GM18502 (cell line): ENCODE measurements at regions not wholly inside any gene's neighbourhood (a gene's known extent, or its start where the extent isn't known, plus 50 kb on each side); places are given as distances from the start of the nearest gene placed in this dataset.
"Not testable (repeated sequence)": the region's sequence is repeated elsewhere in the genome, so short reads cannot be mapped to it uniquely, and the experiment has no call there.

Experiments
- ATAC-seq: cut with Tn5 transposase; IDR thresholded peaks from one replicate; pipeline ENCODE4 v1.9.1; 2021; ENCODE audit warnings: mild to moderate bottlenecking; ENCODE audit not compliant: unreplicated experiment, poor library complexity

DNA sequence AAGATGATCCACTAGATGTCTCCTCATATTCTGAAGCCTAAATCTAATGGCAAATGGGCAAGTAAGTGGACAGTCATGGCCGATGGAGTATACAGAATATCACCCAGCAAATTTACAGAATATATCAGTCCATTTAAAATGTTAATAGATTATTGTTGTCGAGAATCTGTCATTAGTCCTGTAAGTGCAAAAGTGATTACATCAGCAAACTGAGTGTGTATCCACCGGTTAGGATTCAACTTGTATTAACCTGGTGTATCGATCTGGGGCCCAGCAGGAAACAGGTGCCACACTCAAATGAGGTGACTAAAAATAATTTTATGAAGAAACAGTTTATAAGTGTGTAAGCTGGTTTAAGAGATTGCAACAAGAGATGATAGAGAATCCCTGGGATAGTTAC is 367.9 kb upstream of the FAM47C start:
- no peak for ATAC-seq

DNA sequence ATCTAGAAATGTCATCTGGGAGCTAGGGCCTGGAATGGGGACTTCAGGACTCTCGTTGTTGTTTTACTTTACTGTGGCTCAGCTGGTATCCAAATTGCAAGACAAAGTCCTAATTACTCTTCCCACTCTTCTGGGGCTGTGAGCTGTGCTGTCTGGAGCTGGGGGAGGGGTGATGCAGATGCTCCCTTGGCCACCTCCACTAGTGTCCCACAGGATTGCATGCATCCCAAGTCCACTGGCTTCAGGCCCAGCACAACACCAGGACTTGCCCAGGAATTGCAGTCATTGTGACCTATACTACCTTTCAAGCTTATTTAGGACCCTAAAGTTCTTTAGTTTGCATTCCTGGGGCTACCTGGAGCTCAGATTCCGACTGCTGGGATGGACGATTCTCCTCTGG is 366.1 kb upstream of the FAM47C start:
- no peak for ATAC-seq

DNA sequence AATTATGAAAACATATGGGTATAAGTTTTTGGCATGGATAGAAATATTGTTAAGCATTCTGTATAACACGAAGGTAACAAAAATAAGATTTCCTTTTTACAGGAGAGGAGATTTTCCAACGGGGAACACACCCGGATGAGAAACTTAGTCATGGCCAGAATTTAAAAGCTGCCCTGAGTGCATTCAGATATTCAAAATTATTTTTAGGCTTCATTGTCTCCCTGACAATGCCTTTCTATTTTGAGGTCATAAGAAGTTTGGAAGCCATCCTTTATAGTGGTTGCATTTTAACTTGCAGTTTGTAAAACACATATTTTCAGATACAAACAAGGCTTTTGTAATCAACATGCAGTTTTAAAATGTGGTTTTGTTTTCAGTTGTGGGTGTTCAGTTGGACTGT is 357.5 kb upstream of the FAM47C start:
- no peak for ATAC-seq

DNA sequence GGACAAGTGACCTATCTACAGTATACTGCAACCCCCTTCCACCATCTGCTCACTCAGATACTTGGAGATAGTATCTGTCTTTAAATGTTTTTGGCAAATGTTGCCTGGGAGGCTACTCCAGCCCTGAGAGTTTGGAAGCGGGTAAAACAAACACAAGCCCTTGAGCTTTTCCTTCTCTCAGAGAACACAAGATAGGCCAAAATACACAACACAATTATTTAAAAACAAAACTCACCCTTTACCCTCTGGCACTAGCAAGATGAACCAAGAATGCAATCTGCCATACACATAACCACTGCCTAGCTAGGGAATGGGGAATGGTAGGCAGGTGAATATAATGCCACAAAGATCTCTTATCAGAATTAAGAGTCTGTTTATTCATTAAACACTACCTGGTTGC is 324.7 kb upstream of the FAM47C start:
- no peak for ATAC-seq

DNA sequence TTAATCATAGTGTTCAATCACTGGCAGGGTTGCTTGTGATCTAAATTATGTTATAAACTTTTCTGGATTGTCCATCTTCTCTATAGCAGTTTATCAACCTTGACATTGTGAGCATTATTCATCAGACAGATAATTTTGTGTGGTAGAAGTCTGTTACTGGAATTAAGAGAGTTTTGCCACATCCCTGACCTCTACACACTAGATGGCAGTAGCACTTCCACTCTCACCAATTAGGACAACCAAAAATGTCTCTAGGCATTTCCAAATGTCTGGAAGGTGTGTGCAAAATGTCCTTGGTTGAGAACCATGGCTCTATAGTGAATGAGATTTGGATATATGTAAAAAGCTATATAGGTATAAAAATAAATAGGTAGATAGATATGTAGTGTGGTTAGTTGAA is 324.1 kb upstream of the FAM47C start:
- no peak for ATAC-seq

DNA sequence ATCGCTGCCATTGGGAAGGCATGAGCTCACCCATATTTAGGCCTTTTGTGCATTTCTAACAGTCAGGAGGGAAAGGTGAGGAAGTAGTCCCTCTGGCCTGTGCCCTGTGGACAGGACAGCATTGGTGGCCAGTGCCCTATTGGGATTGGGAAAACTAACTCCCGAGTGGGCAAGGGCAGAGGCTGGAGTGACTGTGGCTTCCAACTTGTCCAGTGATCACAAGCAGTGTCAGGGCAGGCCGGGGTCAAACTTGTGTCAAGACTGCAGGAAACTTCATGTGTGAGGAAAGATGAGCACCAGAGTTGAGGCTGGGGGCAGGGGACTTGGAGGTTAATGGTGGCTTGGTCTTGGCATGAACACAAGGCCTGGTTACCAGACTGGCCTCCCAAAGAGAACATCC is 286.2 kb upstream of the FAM47C start:
- no peak for ATAC-seq

DNA sequence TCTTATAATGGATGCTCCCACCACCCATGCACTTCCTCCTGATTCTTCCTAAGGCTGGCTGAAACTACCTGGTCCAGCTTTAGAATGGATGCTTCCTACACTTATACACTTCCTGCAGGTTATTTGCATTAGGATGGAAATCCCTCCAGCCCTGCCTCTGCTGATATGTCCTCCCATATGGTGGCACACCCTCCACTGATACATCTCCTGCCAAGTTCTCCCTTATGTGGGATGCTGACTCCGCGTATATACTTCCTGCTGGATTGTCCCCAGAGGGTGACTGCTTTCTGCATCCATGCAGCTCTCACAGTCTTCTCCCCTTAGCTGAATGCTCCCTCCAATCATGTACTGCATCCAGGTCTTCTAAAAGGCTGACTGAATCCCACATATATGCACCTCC is 254.6 kb upstream of the FAM47C start:
- ATAC-seq = no peak

DNA sequence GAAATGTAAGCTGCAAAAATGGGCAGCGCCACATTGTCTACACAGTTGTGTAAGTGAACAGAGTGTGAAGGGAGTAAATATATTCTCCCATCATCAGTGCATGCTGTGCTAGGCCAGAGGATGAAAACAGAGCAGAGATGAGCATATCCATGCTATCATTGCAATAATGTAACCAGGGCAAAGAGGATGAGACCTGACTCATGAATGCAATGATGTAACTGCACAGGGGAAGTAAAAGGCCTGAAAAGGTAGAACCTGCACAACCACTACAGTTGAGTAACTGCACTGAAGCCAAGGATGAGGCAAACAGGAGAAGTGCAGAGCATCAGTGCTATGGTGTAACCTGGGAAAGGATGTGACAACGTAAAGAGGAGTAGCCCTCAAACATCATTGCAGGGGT is 220.4 kb upstream of the FAM47C start:
- no peak for ATAC-seq

DNA sequence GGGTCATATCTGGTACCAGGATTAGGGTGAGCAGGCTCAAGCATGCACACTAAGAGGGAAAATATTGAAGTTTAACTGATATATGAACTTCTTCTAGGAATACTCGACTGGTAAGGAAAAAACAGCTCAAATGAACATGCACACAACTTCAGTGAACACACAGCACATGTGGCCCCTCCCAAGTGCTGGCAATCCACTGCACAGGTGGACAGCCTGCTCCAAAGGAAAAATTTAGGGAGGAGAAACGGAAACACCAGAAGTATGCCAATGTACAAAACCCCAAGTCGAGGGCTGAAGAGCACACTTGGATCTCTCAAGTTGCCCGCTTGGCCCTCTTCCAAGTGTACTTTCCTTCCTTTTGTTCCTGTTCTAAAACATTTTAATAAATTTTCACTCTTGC is 205.0 kb upstream of the FAM47C start:
- ATAC-seq = no peak

DNA sequence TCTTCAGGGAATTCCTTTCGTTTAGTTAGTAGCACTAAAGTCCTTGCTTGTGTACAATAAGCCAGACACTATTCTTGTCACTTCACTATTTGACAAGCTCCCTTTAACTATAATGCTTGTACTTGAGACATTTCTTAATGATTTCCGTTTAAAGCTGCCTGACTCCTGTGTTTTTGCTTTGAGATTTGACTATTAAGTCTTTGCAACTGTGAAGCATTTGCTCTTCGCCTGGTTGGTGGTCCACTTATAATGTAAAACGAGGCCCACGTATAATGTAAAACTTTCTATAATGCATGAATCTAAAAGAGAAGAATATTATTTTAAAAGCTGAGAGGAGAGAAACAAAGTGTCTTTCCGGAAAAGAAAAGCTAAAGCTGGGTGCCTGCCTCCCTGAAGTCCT is 204.1 kb upstream of the FAM47C start:
- ATAC-seq = no peak

DNA sequence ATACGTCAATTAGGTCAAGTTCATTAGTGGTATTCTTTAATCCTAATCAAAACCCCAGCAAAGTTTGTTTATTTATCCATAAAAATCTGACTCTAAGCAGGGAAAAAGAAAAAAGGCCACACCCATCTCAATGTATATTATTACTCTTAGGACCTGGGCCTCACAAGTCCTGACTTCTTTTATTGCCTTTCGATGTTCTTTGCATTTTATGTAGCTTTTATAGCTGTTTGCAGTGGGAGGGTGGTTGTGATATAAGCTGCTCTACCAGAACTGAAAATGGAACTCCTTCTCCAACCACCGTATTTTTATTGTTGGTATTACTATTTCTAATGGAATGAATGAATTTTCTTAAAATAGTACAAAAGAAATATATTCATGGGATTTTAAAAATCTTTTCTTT is 163.3 kb upstream of the FAM47C start:
- no peak for ATAC-seq

DNA sequence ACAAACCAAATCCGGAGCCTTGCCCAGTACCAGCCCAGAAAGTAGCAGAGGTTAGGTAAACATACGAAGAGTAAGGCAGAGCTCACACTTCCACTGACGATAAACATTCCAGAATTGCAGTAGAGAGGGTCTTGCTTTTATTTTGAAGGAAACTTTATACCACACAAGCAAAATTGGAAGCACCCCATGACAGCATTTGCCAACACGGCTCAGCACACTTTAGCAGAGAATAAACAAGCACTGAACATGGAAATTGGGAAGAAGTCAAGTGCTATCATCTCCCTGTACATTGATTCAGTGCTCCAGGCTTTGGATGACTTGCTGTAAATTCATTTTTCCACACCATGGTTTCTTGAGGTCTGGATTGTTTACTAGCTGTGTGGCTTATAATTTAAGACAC is 160.7 kb upstream of the FAM47C start:
- no peak for ATAC-seq

DNA sequence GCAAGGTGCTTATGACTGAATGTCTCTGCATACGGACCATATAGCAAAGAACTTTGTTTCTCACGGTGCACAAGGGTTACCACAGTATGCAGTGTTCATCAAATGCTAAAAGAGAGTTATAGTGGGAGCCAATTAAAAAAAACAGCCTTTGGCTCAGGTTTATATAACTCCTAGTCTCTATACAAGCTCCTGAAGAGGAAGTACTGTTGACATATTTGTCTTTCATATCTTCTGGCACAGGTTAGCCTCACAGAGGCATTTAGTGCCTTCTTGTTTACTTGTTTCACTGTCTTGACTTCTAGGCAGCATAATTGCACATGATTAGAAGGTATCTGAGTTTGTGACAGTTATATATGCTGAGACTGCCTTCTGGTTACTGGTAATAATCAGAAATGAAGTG is 158.8 kb upstream of the FAM47C start:
- no peak for ATAC-seq

DNA sequence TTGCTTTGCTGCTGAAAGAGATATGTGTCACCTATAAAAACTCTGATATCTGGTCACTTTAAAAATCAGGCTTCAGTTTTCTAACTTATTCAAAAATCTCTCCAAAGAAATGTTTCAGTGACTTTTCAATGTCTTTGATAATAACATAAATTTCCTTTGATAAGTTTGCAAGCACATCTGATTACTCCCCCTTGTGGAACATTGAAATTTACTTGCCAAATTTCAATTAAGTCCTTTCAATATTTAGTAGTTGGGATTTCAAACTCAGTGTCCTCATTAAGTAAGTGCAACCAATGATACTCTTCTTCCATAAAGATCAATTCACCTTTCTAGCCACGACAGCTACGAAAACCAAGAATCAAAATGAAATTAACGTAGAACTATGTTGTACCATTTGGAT is 151.3 kb upstream of the FAM47C start:
- ATAC-seq = no peak

DNA sequence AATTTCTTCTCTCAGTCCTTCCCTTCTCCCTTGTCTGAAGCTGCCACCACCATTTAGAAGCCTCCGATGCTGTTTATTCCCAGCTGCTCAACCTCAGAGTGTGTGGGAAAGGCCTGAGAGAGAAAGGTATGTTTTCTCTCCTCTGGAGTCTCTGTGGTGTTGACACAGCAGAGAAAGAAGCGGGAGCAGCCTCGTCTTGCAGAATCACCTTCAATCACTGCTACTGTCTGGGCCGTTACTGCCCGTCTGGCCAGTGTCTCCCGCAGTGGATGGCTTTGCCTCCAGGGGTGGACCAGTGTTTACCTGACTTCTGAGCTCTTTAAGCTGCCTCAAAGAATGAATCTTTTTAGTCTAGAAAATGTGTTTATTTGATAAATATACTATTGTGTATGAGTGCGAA is 148.9 kb upstream of the FAM47C start:
- ATAC-seq = no peak

DNA sequence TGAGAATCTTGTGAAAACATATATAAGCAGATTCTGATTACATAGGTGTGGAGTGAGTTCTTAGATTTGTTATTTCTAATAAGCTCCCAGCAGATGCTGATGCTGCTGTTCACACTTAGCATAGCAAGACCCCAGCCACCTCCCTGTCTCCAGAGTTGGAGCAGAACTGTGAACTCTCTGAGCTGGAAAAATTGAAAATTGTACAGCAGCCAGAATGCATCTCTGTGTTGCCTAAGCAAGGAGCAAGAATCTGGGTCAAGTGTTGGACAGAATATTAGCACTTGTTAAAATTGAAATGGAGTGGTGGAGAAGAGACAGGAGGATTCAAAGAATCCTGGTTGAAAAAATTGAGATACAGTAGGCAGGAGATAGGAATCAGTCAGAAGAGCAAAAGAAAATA is 146.6 kb upstream of the FAM47C start:
- ATAC-seq = no peak

DNA sequence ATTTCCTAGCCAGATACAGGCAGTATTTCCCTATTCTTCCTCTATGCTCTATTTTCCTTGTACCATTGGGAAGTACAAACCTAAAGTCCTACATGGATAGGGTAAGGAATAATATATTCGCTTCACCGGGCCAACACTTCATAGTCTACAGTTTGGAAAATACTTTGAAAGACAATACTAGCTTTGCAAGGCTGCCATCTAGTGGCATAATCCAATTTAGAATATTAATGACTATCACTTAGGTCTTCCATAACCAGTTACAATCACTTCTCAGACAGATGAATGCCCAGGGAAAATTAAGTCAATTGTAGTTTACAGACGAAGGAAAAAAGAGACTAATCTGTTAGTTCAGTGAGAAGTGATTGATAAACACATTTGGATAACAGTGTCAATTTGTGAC is 141.0 kb upstream of the FAM47C start:
- peak; percentile 68 for ATAC-seq

DNA sequence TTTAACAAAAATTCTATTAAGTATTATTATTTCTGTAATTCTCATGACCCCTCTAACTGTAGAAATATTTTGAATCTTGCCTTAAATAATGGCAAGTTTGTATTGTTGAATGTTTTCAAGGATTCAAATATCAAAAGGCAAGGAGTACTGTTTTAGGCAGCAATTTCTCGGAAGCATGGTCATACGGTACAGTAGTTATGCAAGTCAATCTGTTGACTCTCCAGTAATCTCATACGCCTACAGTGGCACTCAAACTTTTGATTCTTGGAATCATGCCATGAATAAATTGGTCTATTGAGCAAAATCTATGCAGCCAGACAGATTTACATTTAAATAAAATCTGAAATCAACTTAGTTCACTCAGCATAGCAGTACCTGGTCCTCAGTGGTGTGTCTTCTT is 139.6 kb upstream of the FAM47C start:
- no peak for ATAC-seq

DNA sequence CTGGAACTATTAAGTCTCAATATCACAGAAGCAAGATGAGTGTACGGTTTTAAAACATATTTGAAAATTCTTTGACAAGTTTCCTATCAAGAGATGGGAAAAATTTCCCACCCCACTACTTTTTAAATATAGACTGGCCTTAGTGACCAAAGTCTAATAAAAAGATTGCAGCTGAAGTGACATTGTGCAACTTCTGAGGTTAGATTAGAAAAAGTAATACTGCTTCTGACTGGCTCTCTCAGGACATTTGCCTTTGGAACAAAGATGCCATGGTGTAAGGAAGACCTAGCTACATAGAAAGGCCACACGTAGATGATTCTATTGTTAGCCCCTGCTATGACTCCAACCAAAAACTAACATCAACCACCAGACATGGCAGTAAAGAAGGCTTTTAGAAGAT is 138.7 kb upstream of the FAM47C start:
- ATAC-seq = no peak

DNA sequence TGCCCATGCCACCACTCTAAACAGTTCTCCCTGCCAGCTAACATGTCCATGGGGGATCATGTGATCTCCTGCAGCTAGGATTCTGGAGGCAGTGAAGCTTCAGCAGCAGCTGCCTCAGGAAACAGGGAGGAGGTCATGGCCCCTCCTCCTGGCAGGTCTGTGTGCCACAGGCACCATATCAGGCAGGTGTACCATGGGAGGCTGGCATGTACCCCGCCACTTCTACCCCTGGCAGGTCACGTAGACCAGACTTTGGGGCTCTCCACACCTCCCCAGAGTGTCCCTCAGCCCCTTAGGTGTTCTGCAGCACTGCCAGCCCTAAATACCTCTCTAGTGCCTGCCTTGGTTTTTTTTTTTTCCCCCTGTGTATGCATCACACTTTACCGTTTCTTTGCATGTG is 110.5 kb upstream of the FAM47C start:
- no peak for ATAC-seq

DNA sequence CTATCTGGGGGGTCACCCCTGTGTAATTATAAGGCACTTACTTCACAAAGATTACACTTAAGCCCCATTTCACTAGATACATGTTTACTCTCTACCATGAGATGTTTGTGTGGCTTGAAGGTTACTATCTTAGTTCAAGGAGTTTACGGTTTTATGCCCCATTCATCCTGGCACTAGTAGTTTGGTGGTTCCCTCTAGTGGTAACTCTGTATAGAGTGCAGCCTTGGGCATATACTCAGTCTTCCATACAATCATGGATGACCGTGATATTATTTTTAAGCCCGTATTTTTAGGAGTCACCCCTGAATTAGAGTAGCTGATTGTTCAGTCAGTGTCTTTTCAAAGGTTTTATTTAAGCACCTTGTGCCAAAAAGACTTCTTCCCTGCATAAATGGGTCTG is 109.9 kb upstream of the FAM47C start:
- peak; percentile 84 for ATAC-seq

DNA sequence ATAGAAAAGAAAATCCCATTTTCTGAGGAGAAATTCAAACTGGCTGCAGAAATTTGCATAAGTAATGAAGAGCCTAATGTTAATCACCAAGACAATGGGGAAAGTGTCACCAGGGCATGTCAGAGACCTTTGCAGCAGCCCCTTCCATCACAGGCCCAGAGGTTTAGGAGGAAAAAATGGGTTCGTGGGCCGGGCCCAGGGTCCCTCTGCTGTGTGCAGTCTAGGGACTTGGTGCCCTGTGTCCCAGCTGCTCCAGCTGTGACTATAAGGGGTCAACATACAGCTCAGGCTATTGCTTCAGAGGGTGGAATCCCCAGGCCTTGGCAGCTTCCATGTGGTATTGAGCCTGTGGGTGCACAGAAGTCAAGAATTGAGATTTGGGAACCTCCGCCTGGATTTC is 103.6 kb upstream of the FAM47C start:
- not testable (repeated sequence) for ATAC-seq
